CD4-positive, alpha-beta T cell treated with Interleukin-12 subunit alpha and Interleukin-12 subunit beta, for 1 hour (primary cell): ENCODE measurements at regions not wholly inside any gene's neighbourhood (a gene's known extent, or its start where the extent isn't known, plus 50 kb on each side); places are given as distances from the start of the nearest gene placed in this dataset.

Experiments
- DNase-seq: peaks from one replicate; pipeline ENCODE4 v3.0.0-alpha.2; 2020

- no peak for DNase-seq
These were observed 433.0 kb downstream of the INSC start for GRCh38 chr11:15547685-15548084.

GRCh38 chr11:15551901-15552851 lies 437.5 kb downstream of the INSC start:
- DNase-seq: no peak

- DNase-seq: no peak
These were observed 440.4 kb downstream of the INSC start for GRCh38 chr11:15555161-15555560.

- no peak for DNase-seq
These were observed 442.9 kb downstream of the INSC start for GRCh38 chr11:15557457-15558230.

GRCh38 chr11:15558513-15559181 lies 443.9 kb downstream of the INSC start:
- DNase-seq: no peak

GRCh38 chr11:15560689-15561467 lies 446.2 kb downstream of the INSC start:
- DNase-seq: no peak

- DNase-seq: no peak
These were observed 447.5 kb downstream of the INSC start for GRCh38 chr11:15562230-15562629.

GRCh38 chr11:15563054-15563453 lies 448.3 kb downstream of the INSC start:
- no peak for DNase-seq

GRCh38 chr11:15565880-15566279 lies 451.2 kb downstream of the INSC start:
- DNase-seq: no peak

- DNase-seq: no peak
These were observed 453.7 kb downstream of the INSC start for GRCh38 chr11:15568440-15568839.

- no peak for DNase-seq
These were observed 454.7 kb downstream of the INSC start for GRCh38 chr11:15569305-15570025.

- DNase-seq: no peak
These were observed 460.7 kb downstream of the INSC start for GRCh38 chr11:15575409-15575808.

- DNase-seq: no peak
These were observed 462.0 kb downstream of the INSC start for GRCh38 chr11:15576769-15577168.

GRCh38 chr11:15577519-15577918 lies 462.8 kb downstream of the INSC start:
- no peak for DNase-seq

GRCh38 chr11:15579287-15580001 lies 464.7 kb downstream of the INSC start:
- no peak for DNase-seq

- DNase-seq: no peak
These were observed 465.5 kb downstream of the INSC start for GRCh38 chr11:15580056-15580774.

GRCh38 chr11:15580775-15581095 lies 466.0 kb downstream of the INSC start:
- no peak for DNase-seq

- no peak for DNase-seq
These were observed 469.4 kb downstream of the INSC start for GRCh38 chr11:15584158-15584557.

GRCh38 chr11:15585602-15586331 lies 471.0 kb downstream of the INSC start:
- DNase-seq: no peak
